RWPE2 (cell line): ENCODE measurements at regions not wholly inside any gene's neighbourhood (a gene's known extent, or its start where the extent isn't known, plus 50 kb on each side); places are given as distances from the start of the nearest gene placed in this dataset.
"Not testable (repeated sequence)": the region's sequence is repeated elsewhere in the genome, so short reads cannot be mapped to it uniquely, and the experiment has no call there.

Experiments used
- ATAC-seq: fragments of 200-7000 bp; cut with Tn5 transposase; 3 replicates; pipeline ENCODE4 v1.9.1; 2021; ENCODE audit warnings: low read depth
- DNase-seq: peaks from one replicate; pipeline ENCODE4 v3.0.0-alpha.2; 2020; ENCODE audit warnings: low spot score
- H3K27ac ChIP-seq: fragments of 450-650 bp; 2 replicates; pipeline ENCODE4 v1.5.1; 2017; ENCODE audit warnings: mild to moderate bottlenecking; ENCODE audit not compliant: poor library complexity, severe bottlenecking
- H3K27me3 ChIP-seq: fragments of 250-450 bp; sonication (Bioruptor Pico); 2 replicates; pipeline ENCODE4 v1.5.1; 2021; ENCODE audit warnings: mild to moderate bottlenecking, moderate library complexity; ENCODE audit not compliant: insufficient read depth, poor library complexity, severe bottlenecking
- H3K36me3 ChIP-seq: fragments of 250-450 bp; sonication (Bioruptor Pico); 2 replicates; pipeline ENCODE4 v1.5.1; 2020; ENCODE audit warnings: low read depth, mild to moderate bottlenecking, moderate library complexity
- H3K4me1 ChIP-seq: fragments of 250-450 bp; sonication (Bioruptor Pico); 2 replicates; pipeline ENCODE4 v1.5.1; 2021; ENCODE audit warnings: mild to moderate bottlenecking, moderate library complexity; ENCODE audit not compliant: insufficient read depth, poor library complexity, severe bottlenecking
- H3K4me3 ChIP-seq: fragments of 250-450 bp; sonication (Bioruptor Pico); 2 replicates; pipeline ENCODE4 v1.5.1; 2021; ENCODE audit warnings: mild to moderate bottlenecking, moderate library complexity; ENCODE audit not compliant: severe bottlenecking
- H3K9me3 ChIP-seq: fragments of 250-450 bp; sonication (Bioruptor Pico); 2 replicates; pipeline ENCODE4 v1.5.1; 2021; ENCODE audit warnings: mild to moderate bottlenecking, moderate library complexity; ENCODE audit not compliant: severe bottlenecking
- TF ChIP-seq, protein P1 (sequence below): fragments of 450-650 bp; IDR thresholded peaks from one replicate; pipeline ENCODE4 v1.5.1; 2017; ENCODE audit warnings: mild to moderate bottlenecking, moderate library complexity; ENCODE audit not compliant: poor library complexity, severe bottlenecking

- TF ChIP-seq, protein P1, sequence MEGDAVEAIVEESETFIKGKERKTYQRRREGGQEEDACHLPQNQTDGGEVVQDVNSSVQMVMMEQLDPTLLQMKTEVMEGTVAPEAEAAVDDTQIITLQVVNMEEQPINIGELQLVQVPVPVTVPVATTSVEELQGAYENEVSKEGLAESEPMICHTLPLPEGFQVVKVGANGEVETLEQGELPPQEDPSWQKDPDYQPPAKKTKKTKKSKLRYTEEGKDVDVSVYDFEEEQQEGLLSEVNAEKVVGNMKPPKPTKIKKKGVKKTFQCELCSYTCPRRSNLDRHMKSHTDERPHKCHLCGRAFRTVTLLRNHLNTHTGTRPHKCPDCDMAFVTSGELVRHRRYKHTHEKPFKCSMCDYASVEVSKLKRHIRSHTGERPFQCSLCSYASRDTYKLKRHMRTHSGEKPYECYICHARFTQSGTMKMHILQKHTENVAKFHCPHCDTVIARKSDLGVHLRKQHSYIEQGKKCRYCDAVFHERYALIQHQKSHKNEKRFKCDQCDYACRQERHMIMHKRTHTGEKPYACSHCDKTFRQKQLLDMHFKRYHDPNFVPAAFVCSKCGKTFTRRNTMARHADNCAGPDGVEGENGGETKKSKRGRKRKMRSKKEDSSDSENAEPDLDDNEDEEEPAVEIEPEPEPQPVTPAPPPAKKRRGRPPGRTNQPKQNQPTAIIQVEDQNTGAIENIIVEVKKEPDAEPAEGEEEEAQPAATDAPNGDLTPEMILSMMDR = no peak
- no peaks in the 10 kb centered on the region for H3K27me3 ChIP-seq
- ATAC-seq = no peak
These were observed 76.6 kb downstream of the CHRD start for GRCh38 chr3:184456476-184456875.

DNA sequence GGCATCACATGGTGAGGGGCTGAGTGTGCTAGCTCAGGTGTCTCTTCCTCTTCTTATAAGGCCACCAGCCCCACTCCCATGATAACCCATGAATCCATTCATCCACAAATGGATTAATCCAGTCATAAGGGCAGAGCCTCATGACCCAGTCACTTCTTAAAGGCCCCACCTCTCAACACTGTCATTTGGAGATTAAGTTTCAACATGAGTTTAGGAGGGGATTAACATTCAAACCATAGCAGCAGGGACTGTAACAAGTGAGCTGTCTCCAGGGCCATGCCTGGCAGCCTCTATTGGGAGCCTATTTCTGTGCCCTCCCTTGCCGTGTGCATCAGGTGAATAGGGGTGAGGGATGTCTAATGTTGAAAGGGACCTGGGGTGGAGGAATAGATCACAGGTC, 77.5 kb downstream of the CHRD start:
- Histone ChIP-seq H3K27me3 (no peaks in the 10 kb centered on the region), H3K9me3 (no peaks in the 10 kb centered on the region), H3K36me3 (no peaks in the 10 kb centered on the region), H3K4me3 (no peak overlapping the region), H3K4me1 (no peaks in the 10 kb centered on the region), H3K27ac (no peak overlapping the region)
- ATAC-seq (no peak), DNase-seq (no peak)
- TF ChIP-seq, protein P1 = no peak

More at GRCh38 chr3:184456476-184456875, 76.6 kb downstream of the CHRD start:
- no peak for DNase-seq
- Histone ChIP-seq H3K4me3 (no peak overlapping the region), H3K36me3 (no peaks in the 10 kb centered on the region), H3K27ac (no peak overlapping the region), H3K4me1 (no peaks in the 10 kb centered on the region), H3K9me3 (no peaks in the 10 kb centered on the region)

DNA sequence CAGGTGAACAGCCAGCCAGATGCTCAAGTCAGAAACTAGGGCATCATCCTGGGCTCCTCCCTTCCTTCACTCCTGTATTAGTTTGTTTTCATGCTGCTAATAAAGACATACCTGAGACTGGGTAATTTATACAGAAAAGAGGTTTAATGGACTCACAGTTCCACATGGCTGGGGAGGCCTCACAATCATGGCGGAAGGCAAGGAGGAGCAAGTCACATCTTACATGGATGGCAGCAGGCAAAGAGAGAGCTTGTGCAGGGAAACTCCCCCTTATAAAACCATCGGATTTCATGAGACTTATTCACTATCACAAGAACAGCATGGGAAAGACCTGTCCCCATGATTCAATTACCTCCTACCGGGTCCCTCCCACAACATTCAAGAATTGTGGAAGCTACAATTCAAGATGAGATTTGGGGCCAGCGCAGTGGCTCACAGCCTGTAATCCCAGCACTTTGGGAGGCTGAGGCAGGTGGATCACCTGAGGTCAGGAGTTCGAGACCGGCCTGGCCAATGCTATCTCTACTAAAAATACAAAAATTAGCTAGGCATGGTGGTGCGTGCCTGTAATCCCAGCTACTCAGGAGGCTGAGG, 78.0 kb downstream of the CHRD start:
- H3K27ac ChIP-seq, H3K4me3 ChIP-seq, ATAC-seq, H3K4me1 ChIP-seq, DNase-seq, H3K27me3 ChIP-seq, H3K9me3 ChIP-seq, H3K36me3 ChIP-seq: not testable (repeated sequence)

DNA sequence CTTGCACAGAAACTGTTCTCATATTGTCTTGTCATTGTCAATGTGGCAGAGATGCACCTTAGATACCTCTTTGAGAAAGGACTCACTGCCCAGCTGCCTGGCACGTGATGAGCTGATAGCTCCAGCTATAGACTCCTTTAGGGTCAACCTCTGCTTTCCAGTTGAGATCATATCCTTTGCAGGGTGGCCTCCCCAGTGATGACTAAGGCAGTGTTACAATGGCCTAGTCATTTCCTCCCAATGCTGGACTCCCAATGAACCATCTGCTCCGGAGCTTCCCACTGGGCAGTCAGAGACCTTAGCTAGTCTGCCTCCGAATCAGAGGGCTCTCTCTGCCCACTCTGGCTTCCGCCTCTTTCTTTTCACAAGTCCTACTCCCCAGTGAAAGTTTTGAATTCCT, 79.5 kb downstream of the CHRD start:
- Histone ChIP-seq H3K27me3 (no peaks in the 10 kb centered on the region), H3K36me3 (no peaks in the 10 kb centered on the region), H3K27ac (no peak overlapping the region), H3K9me3 (no peaks in the 10 kb centered on the region), H3K4me1 (no peaks in the 10 kb centered on the region), H3K4me3 (no peak overlapping the region)
- TF ChIP-seq, protein P1 = no peak
- no peak for ATAC-seq
- DNase-seq = no peak

GRCh38 chr3:184460276-184460675, 80.4 kb downstream of the CHRD start:
- TF ChIP-seq, protein P1 = no peak
- Histone ChIP-seq H3K4me1 (no peaks in the 10 kb centered on the region), H3K9me3 (no peaks in the 10 kb centered on the region), H3K27ac (no peak overlapping the region), H3K27me3 (no peaks in the 10 kb centered on the region), H3K4me3 (no peak overlapping the region), H3K36me3 (no peaks in the 10 kb centered on the region)
- no peak for DNase-seq
- no peak for ATAC-seq
